ENCODE measurements at regions not wholly inside any gene's neighbourhood (a gene's known extent, or its start where the extent isn't known, plus 50 kb on each side); places are given as distances from the start of the nearest gene placed in this dataset.

DNA sequence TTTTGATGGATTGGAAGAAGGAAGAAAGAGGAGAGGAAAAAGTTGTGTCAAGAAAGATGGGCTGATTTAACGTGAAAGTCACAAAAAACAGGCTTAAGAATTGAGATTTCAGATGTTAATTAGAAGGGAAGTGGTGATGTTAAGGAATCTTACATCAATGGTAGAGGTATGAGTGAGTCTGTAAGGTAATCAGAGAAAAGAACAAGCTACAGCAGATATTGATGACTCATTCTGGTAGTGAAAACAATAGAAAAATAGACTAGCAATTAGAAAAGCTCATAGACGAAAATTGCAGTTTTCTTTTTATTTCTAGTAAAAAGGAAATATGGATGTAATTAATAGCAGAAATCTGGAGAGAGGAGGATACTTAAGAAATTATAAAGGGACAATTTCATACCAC, 559.6 kb downstream of the MCTP2 start:
- TF ChIP-seq, protein P1, sequence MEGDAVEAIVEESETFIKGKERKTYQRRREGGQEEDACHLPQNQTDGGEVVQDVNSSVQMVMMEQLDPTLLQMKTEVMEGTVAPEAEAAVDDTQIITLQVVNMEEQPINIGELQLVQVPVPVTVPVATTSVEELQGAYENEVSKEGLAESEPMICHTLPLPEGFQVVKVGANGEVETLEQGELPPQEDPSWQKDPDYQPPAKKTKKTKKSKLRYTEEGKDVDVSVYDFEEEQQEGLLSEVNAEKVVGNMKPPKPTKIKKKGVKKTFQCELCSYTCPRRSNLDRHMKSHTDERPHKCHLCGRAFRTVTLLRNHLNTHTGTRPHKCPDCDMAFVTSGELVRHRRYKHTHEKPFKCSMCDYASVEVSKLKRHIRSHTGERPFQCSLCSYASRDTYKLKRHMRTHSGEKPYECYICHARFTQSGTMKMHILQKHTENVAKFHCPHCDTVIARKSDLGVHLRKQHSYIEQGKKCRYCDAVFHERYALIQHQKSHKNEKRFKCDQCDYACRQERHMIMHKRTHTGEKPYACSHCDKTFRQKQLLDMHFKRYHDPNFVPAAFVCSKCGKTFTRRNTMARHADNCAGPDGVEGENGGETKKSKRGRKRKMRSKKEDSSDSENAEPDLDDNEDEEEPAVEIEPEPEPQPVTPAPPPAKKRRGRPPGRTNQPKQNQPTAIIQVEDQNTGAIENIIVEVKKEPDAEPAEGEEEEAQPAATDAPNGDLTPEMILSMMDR (IDR thresholded peaks at IDR 0.05): no peak
- no peak for TF ChIP-seq POLR2A (IDR thresholded peaks at IDR 0.05)

Measured in uterus (tissue), 2 donors.